H1 (cell line): ENCODE measurements at regions not wholly inside any gene's neighbourhood (a gene's known extent, or its start where the extent isn't known, plus 50 kb on each side); places are given as distances from the start of the nearest gene placed in this dataset.

Experiments
- ATF2 ChIP-seq: IDR thresholded peaks from 2 replicates; pipeline ENCODE4 v1.6.1; 2012; ENCODE audit warnings: low read length, inconsistent platforms
- ATF3 ChIP-seq: IDR thresholded peaks from 2 replicates; pipeline ENCODE4 v1.6.1; 2011; ENCODE audit warnings: low read depth, mild to moderate bottlenecking, low read length; ENCODE audit not compliant: insufficient read depth
- RBBP5 ChIP-seq: IDR thresholded peaks from 2 replicates; pipeline ENCODE4 v1.7.1; 2012; ENCODE audit warnings: low read depth, mild to moderate bottlenecking, inconsistent platforms, low read length, moderate library complexity, borderline replicate concordance
- RXRA ChIP-seq: IDR thresholded peaks from 2 replicates; pipeline ENCODE4 v1.6.1; 2011; ENCODE audit warnings: low read depth, mild to moderate bottlenecking, low read length, moderate library complexity; ENCODE audit not compliant: insufficient read depth
- SP2 ChIP-seq: IDR thresholded peaks from 2 replicates; pipeline ENCODE4 v1.6.1; 2012; ENCODE audit warnings: mild to moderate bottlenecking, low read length, inconsistent platforms

GRCh38 chr14:100988011-100988410 lies 84.5 kb upstream of the RTL1 start (continued):
- TF ChIP-seq RBBP5 (no peak), SP2 (no peak), ATF2 (no peak), RXRA (no peak), ATF3 (no peak)
